Breast epithelium (tissue), 4 donors: ENCODE measurements at regions not wholly inside any gene's neighbourhood (a gene's known extent, or its start where the extent isn't known, plus 50 kb on each side); places are given as distances from the start of the nearest gene placed in this dataset.

ENCODE experiments used
- DNase-seq, 2 donors: peaks; one replicate each; pipeline ENCODE4 v3.0.0-alpha.2; 2019; ENCODE audit warnings: low spot score in 2 of 2
- H3K27ac ChIP-seq, 2 donors: fragments of 200-600 bp; sonication (generic) in 1 of 2; one replicate each; pipeline ENCODE4 v1.5.1; 2016 to 2019; ENCODE audit warnings: mild to moderate bottlenecking in 1 of 2
- H3K27me3 ChIP-seq, 2 donors: fragments of 200-600 bp; sonication (generic) in 1 of 2; one replicate each; pipeline versions ENCODE4 v1.5.1 to v1.6.0; 2017 to 2019; ENCODE audit warnings: control low read depth in 1 of 2, mild to moderate bottlenecking in 1 of 2
- H3K36me3 ChIP-seq: fragments of 200-600 bp; one replicate; pipeline ENCODE4 v1.5.1; 2019
- H3K4me1 ChIP-seq, 2 donors: fragments of 200-600 bp; sonication (generic); one replicate each; pipeline ENCODE4 v1.5.1; 2016 to 2019; ENCODE audit warnings: control low read depth in 1 of 2
- H3K4me3 ChIP-seq, 3 donors: fragments of 200-600 bp; sonication (generic); 1 replicate in 2 of 3; 2 replicates in 1 of 3; pipeline ENCODE4 v1.5.1; 2016 to 2019; ENCODE audit warnings: mild to moderate bottlenecking in 3 of 3, moderate library complexity in 2 of 3
- H3K9me3 ChIP-seq, 2 donors: fragments of 200-600 bp; sonication (generic) in 1 of 2; one replicate each; pipeline ENCODE4 v1.5.1; 2016 to 2019; ENCODE audit warnings: control low read depth in 1 of 2
- POLR2A ChIP-seq: fragments of 450-650 bp; IDR thresholded peaks from one replicate; pipeline ENCODE4 v1.6.1; 2016; ENCODE audit warnings: antibody characterized with exemption, mild to moderate bottlenecking, moderate library complexity
- POLR2AphosphoS5 ChIP-seq, 3 donors: sonication (generic); formaldehyde crosslinking; IDR thresholded peaks; one replicate each; pipeline ENCODE4 v1.6.1; 2017; ENCODE audit warnings: antibody characterized with exemption in 3 of 3
- intact Hi-C: fragments of 100-400 bp; cut with DNase I; formaldehyde crosslinking; loops from one replicate; pipeline ENCODE4 v1.15.1; 2023; ENCODE audit warnings: low total_unique reads
- TF ChIP-seq, protein P1 (sequence below), 3 donors: fragments of 450-650 bp; IDR thresholded peaks; one replicate each; pipeline ENCODE4 v1.5.1; 2016 to 2017; ENCODE audit warnings: antibody characterized with exemption in 3 of 3, mild to moderate bottlenecking in 3 of 3, moderate library complexity in 3 of 3

DNA sequence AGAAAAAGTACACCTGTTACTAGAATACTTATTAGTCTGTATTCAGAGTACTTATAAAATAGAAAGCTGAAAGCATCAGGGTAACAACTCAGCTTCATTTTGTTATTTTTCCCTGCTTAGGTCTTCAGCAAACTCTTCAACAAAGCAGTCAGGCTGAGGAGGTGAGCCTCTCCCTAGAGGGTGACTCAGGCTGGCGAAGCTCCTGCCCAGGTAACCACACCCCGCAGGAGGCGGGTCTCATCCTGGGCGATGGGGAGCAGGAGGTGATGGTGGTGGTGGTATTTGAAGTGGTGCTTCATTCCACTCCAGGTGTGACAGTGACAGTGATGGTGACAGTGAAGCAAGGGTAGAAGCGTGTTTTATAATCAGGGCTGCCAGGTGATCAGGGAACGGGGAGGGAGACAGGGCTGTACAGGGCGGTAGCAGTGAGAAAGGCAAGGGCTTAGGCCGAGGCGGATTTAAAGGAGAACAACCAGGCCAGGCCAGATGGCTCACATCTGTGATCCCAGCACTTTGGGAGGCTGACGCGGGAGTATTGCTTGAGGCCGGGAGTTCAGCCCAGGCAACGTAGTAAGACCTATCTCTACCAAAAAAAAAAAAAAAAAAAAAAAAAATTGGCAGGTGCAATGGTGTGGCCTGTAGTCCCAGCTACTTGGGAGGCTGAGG, 127.1 kb downstream of the SOCS6 start:
- H3K4me3 ChIP-seq = no peak overlapping the region
- no peaks in the 10 kb centered on the region for H3K36me3 ChIP-seq
- TF ChIP-seq, protein P1, sequence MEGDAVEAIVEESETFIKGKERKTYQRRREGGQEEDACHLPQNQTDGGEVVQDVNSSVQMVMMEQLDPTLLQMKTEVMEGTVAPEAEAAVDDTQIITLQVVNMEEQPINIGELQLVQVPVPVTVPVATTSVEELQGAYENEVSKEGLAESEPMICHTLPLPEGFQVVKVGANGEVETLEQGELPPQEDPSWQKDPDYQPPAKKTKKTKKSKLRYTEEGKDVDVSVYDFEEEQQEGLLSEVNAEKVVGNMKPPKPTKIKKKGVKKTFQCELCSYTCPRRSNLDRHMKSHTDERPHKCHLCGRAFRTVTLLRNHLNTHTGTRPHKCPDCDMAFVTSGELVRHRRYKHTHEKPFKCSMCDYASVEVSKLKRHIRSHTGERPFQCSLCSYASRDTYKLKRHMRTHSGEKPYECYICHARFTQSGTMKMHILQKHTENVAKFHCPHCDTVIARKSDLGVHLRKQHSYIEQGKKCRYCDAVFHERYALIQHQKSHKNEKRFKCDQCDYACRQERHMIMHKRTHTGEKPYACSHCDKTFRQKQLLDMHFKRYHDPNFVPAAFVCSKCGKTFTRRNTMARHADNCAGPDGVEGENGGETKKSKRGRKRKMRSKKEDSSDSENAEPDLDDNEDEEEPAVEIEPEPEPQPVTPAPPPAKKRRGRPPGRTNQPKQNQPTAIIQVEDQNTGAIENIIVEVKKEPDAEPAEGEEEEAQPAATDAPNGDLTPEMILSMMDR (IDR thresholded peaks at IDR 0.05) = no peak
- TF ChIP-seq POLR2AphosphoS5 (IDR thresholded peaks at IDR 0.05) = no peak
- TF ChIP-seq POLR2A = no peak
- H3K9me3 ChIP-seq = no peaks in the 10 kb centered on the region
- intact Hi-C loops = no loop called here
- no peak for DNase-seq
- H3K27me3 ChIP-seq = no peaks in the 10 kb centered on the region
- H3K27ac ChIP-seq = no peak overlapping the region
- H3K4me1 ChIP-seq = no peaks in the 10 kb centered on the region

DNA sequence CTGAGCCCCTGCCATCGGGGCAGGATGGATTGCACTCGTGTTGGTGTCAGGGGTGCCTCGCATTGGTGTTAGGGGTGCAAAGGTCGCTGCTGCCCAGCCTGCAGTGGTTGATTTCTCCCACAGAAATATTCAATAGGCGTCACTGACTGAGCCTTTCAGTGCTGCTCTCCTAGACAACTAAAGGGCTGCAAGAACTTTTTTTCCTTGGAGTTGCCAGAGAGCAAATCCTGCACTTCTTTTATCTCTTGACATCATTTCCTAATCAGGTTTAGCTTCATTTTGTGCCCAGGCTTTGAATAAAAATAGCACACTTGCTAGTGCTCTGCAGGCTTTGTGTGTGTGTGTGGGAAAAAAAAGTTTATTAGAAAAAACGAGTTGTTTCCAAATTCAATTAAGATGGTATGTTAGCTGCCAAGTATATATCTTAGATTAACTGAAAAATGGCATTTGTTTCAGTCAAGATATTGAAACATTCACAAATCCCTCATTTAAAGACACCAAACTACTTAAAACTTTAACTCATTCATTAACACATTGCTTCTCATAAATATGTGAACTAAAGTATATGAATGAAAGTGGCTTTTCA, 125.6 kb downstream of the SOCS6 start:
- Histone ChIP-seq H3K9me3 (no peaks in the 10 kb centered on the region), H3K4me3 (no peak overlapping the region), H3K27ac (no peak overlapping the region), H3K27me3 (no peaks in the 10 kb centered on the region), H3K4me1 (no peaks in the 10 kb centered on the region), H3K36me3 (no peaks in the 10 kb centered on the region)
- intact Hi-C loops = no loop called here
- no peak for DNase-seq
- TF ChIP-seq POLR2AphosphoS5 (IDR thresholded peaks at IDR 0.05) (no peak), POLR2A (no peak)
- TF ChIP-seq, protein P1 (IDR thresholded peaks at IDR 0.05) = no peak

DNA sequence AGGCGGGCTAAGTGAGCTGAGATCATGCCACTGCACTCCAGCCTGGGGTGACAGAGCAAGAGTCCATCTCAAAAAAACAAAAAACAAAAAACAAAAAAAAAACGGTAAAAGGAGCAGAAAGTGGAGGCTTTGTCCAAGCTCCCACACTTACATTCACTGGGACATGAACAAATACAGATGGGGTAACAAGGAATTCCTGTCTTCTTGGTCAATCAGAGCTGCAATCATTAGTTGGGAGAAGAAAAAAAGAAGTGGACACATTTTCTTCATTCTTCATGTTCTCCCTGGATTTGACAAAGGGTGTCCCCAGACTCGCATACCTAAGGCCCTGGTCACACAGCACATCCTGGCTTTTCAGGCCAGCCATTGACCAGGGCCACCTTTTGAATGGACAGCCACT, 124.6 kb downstream of the SOCS6 start:
- no peak for DNase-seq
- intact Hi-C loops = no loop called here
- TF ChIP-seq, protein P1 (IDR thresholded peaks at IDR 0.05) = no peak
- TF ChIP-seq POLR2A (no peak), POLR2AphosphoS5 (IDR thresholded peaks at IDR 0.05) (no peak)
- Histone ChIP-seq H3K9me3 (no peaks in the 10 kb centered on the region), H3K27ac (no peak overlapping the region), H3K4me1 (no peaks in the 10 kb centered on the region), H3K27me3 (no peaks in the 10 kb centered on the region), H3K4me3 (no peak overlapping the region), H3K36me3 (no peaks in the 10 kb centered on the region)

DNA sequence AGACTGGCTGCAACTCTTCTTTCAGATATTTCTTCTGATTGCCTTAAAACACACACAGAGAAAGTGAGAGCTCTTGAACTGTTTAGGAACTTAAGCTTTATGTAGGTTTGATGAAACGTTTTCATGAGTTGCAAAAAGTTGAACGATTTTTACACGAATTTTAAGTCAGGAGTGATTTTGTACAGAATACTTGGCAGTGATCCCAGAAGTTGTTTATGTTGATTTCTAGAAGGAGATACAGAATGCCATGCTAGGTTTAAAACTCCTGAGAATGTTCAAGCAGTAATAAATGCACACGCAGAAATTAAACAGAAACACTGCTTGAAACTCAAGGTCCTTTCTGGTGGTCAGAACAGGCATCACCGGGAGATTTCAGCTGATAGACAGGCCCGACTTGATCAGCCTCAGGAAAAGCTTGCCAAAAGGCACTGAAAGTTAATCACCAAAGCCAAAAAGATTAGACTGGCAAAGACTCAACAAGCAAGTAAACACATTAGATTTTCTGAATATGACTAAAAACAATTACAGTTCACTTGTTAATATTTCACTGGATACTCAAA, 123.1 kb downstream of the SOCS6 start:
- TF ChIP-seq POLR2A = no peak
- Histone ChIP-seq H3K36me3 (no peaks in the 10 kb centered on the region), H3K9me3 (no peaks in the 10 kb centered on the region), H3K27ac (no peak overlapping the region), H3K27me3 (no peaks in the 10 kb centered on the region), H3K4me3 (no peak overlapping the region), H3K4me1 (no peaks in the 10 kb centered on the region)
- intact Hi-C loops = no loop called here
- DNase-seq = no peak

DNA sequence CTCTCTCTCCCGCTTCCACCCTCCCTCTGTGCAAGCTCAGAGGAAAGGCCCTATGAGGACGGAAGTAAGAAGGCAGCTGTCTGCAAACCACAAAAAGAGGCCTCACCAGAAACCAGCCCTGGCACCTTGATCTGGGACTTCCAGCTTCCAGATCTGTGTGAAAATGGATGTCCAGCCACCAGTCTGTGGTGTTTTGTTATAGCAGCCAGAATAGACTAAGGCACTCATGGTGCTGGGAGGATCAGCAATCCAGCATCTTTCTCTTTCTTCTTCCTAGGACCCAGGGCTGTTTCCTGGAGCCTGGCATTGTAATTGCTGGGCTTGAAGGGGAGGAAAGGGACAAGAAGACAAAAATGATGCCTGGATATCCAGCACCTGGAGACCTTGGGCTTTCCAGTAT, 122.5 kb downstream of the SOCS6 start:
- TF ChIP-seq POLR2A (no peak), POLR2AphosphoS5 (IDR thresholded peaks at IDR 0.05) (no peak)
- TF ChIP-seq, protein P1 (IDR thresholded peaks at IDR 0.05) = no peak
- intact Hi-C loops = no loop called here
- Histone ChIP-seq H3K36me3 (no peaks in the 10 kb centered on the region), H3K9me3 (no peaks in the 10 kb centered on the region), H3K27me3 (no peaks in the 10 kb centered on the region), H3K4me3 (no peak overlapping the region), H3K27ac (no peak overlapping the region), H3K4me1 (no peaks in the 10 kb centered on the region)
- DNase-seq = no peak
